OCI-LY7 (cell line): ENCODE measurements at regions not wholly inside any gene's neighbourhood (a gene's known extent, or its start where the extent isn't known, plus 50 kb on each side); places are given as distances from the start of the nearest gene placed in this dataset.

ENCODE experiments used
- EZH2phosphoT487 ChIP-seq: fragments of 200-600 bp; sonication (generic); IDR thresholded peaks from 2 replicates; pipeline ENCODE4 v1.6.1; 2018; ENCODE audit warnings: low read depth, borderline replicate concordance, mild to moderate bottlenecking, mixed run types, antibody characterized with exemption, low read length, moderate library complexity, mixed read lengths
- TF ChIP-seq, protein P1 (sequence below): fragments of 200-600 bp; sonication (generic); conservative IDR thresholded peaks from 2 replicates; pipeline ENCODE4 v1.5.1; 2014; ENCODE audit warnings: mild to moderate bottlenecking, antibody characterized with exemption, low read length, moderate library complexity, mixed read lengths

GRCh38 chr6:137427656-137428290 lies 66.4 kb downstream of the OLIG3 start:
- TF ChIP-seq, protein P1, sequence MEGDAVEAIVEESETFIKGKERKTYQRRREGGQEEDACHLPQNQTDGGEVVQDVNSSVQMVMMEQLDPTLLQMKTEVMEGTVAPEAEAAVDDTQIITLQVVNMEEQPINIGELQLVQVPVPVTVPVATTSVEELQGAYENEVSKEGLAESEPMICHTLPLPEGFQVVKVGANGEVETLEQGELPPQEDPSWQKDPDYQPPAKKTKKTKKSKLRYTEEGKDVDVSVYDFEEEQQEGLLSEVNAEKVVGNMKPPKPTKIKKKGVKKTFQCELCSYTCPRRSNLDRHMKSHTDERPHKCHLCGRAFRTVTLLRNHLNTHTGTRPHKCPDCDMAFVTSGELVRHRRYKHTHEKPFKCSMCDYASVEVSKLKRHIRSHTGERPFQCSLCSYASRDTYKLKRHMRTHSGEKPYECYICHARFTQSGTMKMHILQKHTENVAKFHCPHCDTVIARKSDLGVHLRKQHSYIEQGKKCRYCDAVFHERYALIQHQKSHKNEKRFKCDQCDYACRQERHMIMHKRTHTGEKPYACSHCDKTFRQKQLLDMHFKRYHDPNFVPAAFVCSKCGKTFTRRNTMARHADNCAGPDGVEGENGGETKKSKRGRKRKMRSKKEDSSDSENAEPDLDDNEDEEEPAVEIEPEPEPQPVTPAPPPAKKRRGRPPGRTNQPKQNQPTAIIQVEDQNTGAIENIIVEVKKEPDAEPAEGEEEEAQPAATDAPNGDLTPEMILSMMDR: no peak
- no peak for TF ChIP-seq EZH2phosphoT487
